ENCODE measurements at regions not wholly inside any gene's neighbourhood (a gene's known extent, or its start where the extent isn't known, plus 50 kb on each side); places are given as distances from the start of the nearest gene placed in this dataset.
"Not testable (repeated sequence)": the region's sequence is repeated elsewhere in the genome, so short reads cannot be mapped to it uniquely, and the experiment has no call there.

DNA sequence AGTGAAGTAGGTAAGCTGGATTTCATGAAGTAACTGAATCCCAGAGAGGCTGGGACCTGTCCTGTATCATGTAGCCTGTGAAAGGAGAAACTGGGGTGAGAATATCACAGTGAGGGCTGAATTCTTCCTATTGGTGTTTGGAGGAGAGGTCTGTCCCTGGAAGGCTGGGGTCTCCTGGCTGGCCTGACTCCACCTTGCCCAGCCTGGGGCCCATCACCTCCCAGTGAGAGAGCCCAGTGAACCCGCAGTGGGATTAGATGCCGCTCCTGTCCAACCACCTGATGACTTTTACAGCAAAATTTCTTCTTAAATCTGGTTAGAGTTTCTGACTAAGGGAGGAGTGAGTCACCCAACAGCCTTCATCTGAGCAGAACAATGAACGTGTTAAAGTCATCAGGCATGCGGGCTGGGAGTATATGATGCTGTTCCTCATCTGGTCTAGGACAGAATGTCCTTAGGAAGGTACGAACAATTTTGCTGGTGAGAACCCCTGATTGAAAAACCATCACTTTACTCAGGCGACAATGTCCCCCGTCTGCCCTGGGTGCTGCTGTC, 152.9 kb downstream of the LPIN1 start:
- ChIA-PET CTCF (no interaction called here), POLR2A (no interaction called here)
- Histone ChIP-seq H3K36me3 (replicated peaks in 1 of 2; ENCODE audit: control extremely low read depth in 1 of 2, control insufficient read depth in 1 of 2, extremely low read depth in 1 of 2, insufficient read depth in 2 of 2, low read length in 1 of 2) (no peaks in the 10 kb centered on the region), H4K20me1 (ENCODE audit: control insufficient read depth, insufficient read depth, low read length, poor library complexity, severe bottlenecking) (no peaks in the 10 kb centered on the region), H3K27ac (ENCODE audit: low read length in 2 of 2) (no peak overlapping the region), H3K4me1 (ENCODE audit: control insufficient read depth in 2 of 2, insufficient read depth in 2 of 2, low read length in 2 of 2) (peaks cover 12 to 18% of the 10 kb centered on the region in 2 donors), H3K9ac (ENCODE audit: low read length) (no peak overlapping the region), H3K79me2 (ENCODE audit: control insufficient read depth, insufficient read depth, low read length) (no peaks in the 10 kb centered on the region), H2AFZ (ENCODE audit: insufficient read depth, low read depth, low read length, poor library complexity, severe bottlenecking) (no peak overlapping the region), H3K27me3 (replicated peaks in 1 of 4; ENCODE audit: control extremely low read depth in 1 of 4, control insufficient read depth in 3 of 4, insufficient read depth in 4 of 4, low read length in 3 of 4) (no peaks in the 10 kb centered on the region), H3K4me2 (replicated peaks; ENCODE audit: low read depth, low read length, poor library complexity, severe bottlenecking) (no peak overlapping the region), H3K9me3 (ENCODE audit: control extremely low read depth in 1 of 3, control insufficient read depth in 2 of 3, insufficient read depth in 1 of 3, low read length in 2 of 3) (peaks cover 0 to 11% (median 7%) of the 10 kb centered on the region in 3 donors), H3K4me3 (ENCODE audit: control extremely low read depth in 1 of 5, extremely low read depth in 1 of 5, insufficient read depth in 1 of 5, low read depth in 2 of 5, low read length in 4 of 5) (no peak overlapping the region)
- intact Hi-C loops (cut with micrococcal nuclease): no loop called here
- TF ChIP-seq CTCF (IDR thresholded peaks at IDR 0.05): no peak
- TF ChIP-seq EZH2 (IDR thresholded peaks at IDR 0.05; ENCODE audit: borderline replicate concordance, insufficient read depth, low read depth, low read length, poor library complexity, severe bottlenecking): no peak
- peaks cover 12% of the 10 kb centered on the region for H3K4me1 Mint-ChIP-seq
- peaks cover 6% of the 10 kb centered on the region for H3K9me3 Mint-ChIP-seq (ENCODE audit: insufficient read depth)
- no peak overlapping the region for H3K27ac Mint-ChIP-seq
- DNase-seq (no peak), ATAC-seq (ENCODE audit: low read depth) (no peak)
- H3K27me3 Mint-ChIP-seq: no peaks in the 10 kb centered on the region
- H3K4me3 Mint-ChIP-seq: no peak overlapping the region
- WGBS (ENCODE audit: insufficient coverage): 86% methylated on average over 2 of the region's 7 CpGs

DNA sequence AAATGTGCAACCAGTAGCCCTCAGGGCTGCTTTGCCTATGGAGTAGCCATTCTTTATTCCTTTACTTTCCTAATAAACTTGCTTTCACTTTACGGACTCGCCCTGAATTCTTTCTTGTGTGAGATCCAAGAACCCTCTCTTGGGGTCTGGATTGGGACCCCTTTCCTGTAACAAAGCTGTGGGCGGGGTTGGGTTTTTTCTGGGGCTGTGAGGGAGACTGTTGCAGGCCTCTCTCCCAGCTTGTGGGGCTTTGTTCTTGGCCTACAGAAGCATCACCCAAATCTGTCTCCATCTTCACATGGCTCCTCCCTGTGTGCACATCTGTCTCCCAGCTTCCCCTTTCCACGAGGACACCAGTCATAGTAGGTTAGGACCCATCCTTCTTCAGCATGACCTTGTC, 154.5 kb downstream of the LPIN1 start:
- 78% methylated on average over 3 of the region's 4 CpGs for WGBS (ENCODE audit: insufficient coverage)
- H3K9ac ChIP-seq (ENCODE audit: low read length); H3K27me3 Mint-ChIP-seq; CTCF ChIA-PET; H4K20me1 ChIP-seq (ENCODE audit: control insufficient read depth, insufficient read depth, low read length, poor library complexity, severe bottlenecking); H3K27ac Mint-ChIP-seq; H3K9me3 Mint-ChIP-seq (ENCODE audit: insufficient read depth); H3K36me3 ChIP-seq (replicated peaks in 1 of 2; ENCODE audit: control extremely low read depth in 1 of 2, control insufficient read depth in 1 of 2, extremely low read depth in 1 of 2, insufficient read depth in 2 of 2, low read length in 1 of 2); H3K4me2 ChIP-seq (replicated peaks; ENCODE audit: low read depth, low read length, poor library complexity, severe bottlenecking); H3K79me2 ChIP-seq (ENCODE audit: control insufficient read depth, insufficient read depth, low read length); H3K9me3 ChIP-seq (ENCODE audit: control extremely low read depth in 1 of 3, control insufficient read depth in 2 of 3, insufficient read depth in 1 of 3, low read length in 2 of 3); ATAC-seq (ENCODE audit: low read depth); intact Hi-C loops (cut with micrococcal nuclease); H3K27ac ChIP-seq (ENCODE audit: low read length in 2 of 2); H3K4me3 Mint-ChIP-seq; H2AFZ ChIP-seq (ENCODE audit: insufficient read depth, low read depth, low read length, poor library complexity, severe bottlenecking); POLR2A ChIA-PET; H3K4me3 ChIP-seq (ENCODE audit: control extremely low read depth in 1 of 5, extremely low read depth in 1 of 5, insufficient read depth in 1 of 5, low read depth in 2 of 5, low read length in 4 of 5); H3K27me3 ChIP-seq (replicated peaks in 1 of 4; ENCODE audit: control extremely low read depth in 1 of 4, control insufficient read depth in 3 of 4, insufficient read depth in 4 of 4, low read length in 3 of 4); DNase-seq: not testable (repeated sequence)
- peaks cover 14 to 23% of the 10 kb centered on the region in 2 donors for H3K4me1 ChIP-seq (ENCODE audit: control insufficient read depth in 2 of 2, insufficient read depth in 2 of 2, low read length in 2 of 2)
- peaks cover 19% of the 10 kb centered on the region for H3K4me1 Mint-ChIP-seq

All from B cell (primary cell).